Breast epithelium (tissue), 3 donors: ENCODE measurements at regions not wholly inside any gene's neighbourhood (a gene's known extent, or its start where the extent isn't known, plus 50 kb on each side); places are given as distances from the start of the nearest gene placed in this dataset.

Source experiments
- POLR2AphosphoS5 ChIP-seq, 3 donors: sonication (generic); formaldehyde crosslinking; IDR thresholded peaks; one replicate each; pipeline ENCODE4 v1.6.1; 2017; ENCODE audit warnings: antibody characterized with exemption in 3 of 3
- TF ChIP-seq, protein P1 (sequence below), 3 donors: fragments of 450-650 bp; IDR thresholded peaks; one replicate each; pipeline ENCODE4 v1.5.1; 2016 to 2017; ENCODE audit warnings: antibody characterized with exemption in 3 of 3, mild to moderate bottlenecking in 3 of 3, moderate library complexity in 3 of 3

- TF ChIP-seq, protein P1, sequence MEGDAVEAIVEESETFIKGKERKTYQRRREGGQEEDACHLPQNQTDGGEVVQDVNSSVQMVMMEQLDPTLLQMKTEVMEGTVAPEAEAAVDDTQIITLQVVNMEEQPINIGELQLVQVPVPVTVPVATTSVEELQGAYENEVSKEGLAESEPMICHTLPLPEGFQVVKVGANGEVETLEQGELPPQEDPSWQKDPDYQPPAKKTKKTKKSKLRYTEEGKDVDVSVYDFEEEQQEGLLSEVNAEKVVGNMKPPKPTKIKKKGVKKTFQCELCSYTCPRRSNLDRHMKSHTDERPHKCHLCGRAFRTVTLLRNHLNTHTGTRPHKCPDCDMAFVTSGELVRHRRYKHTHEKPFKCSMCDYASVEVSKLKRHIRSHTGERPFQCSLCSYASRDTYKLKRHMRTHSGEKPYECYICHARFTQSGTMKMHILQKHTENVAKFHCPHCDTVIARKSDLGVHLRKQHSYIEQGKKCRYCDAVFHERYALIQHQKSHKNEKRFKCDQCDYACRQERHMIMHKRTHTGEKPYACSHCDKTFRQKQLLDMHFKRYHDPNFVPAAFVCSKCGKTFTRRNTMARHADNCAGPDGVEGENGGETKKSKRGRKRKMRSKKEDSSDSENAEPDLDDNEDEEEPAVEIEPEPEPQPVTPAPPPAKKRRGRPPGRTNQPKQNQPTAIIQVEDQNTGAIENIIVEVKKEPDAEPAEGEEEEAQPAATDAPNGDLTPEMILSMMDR (IDR thresholded peaks at IDR 0.05) = no peak
- no peak for TF ChIP-seq POLR2AphosphoS5 (IDR thresholded peaks at IDR 0.05)
Measured at GRCh38 chr18:25534401-25534800, 182.4 kb upstream of the ZNF521 start.
